ENCODE measurements at regions not wholly inside any gene's neighbourhood (a gene's known extent, or its start where the extent isn't known, plus 50 kb on each side); places are given as distances from the start of the nearest gene placed in this dataset.
"Not testable (repeated sequence)": the region's sequence is repeated elsewhere in the genome, so short reads cannot be mapped to it uniquely, and the experiment has no call there.

DNA sequence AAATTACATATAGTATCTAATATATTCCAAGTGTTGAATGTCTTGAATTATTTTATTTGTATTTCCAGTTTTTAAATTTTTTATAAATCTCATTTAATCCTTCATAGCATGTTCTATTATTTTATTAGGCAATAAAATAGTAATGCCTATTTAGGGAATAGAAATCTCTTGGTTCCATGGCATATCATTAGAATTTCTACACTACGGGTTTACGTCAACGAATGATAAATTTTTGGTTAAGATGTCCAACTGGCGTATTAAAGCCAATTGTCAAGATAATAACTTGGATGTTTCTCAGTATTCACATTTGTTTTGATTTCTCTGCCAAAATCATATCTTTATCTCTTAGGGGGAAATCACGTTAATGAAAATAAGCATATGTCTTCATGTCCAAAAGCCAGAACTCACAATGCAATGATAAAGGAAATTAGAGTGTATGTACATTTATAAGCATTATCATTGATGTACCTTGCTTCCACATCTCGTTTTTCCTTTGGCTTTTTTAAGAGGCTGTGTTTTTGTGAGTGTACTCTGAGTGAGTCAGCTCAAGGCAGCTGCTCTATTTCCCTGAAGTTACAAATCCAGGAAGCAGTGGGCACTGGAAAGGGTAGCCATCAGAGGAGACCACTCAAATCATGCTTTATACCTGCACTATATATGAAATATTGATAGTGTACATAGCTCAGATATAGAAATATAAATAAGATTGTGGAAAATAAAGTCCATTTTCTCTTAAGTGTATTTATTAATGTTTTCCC is 115.8 kb upstream of the PDE1A start:
- no peak overlapping the region for H3K27ac ChIP-seq
- no peak overlapping the region for H3K4me3 ChIP-seq
- 20 to 59% methylated on average over 6 of the region's 6 CpGs for WGBS, 2 donors (ENCODE audit: low coverage in 1 of 2)
- no peaks in the 10 kb centered on the region for H3K27me3 ChIP-seq
- ATAC-seq = no peak
- H3K4me1 ChIP-seq = peaks cover 0 to 11% (median 0%) of the 10 kb centered on the region in 3 donors
- no peaks in the 10 kb centered on the region for H3K36me3 ChIP-seq
- TF ChIP-seq POLR2AphosphoS5 (IDR thresholded peaks at IDR 0.05) (no peak), POLR2A (IDR thresholded peaks at IDR 0.05) (no peak), EP300 (IDR thresholded peaks at IDR 0.05) (no peak)
- H3K9me3 ChIP-seq = no peaks in the 10 kb centered on the region

DNA sequence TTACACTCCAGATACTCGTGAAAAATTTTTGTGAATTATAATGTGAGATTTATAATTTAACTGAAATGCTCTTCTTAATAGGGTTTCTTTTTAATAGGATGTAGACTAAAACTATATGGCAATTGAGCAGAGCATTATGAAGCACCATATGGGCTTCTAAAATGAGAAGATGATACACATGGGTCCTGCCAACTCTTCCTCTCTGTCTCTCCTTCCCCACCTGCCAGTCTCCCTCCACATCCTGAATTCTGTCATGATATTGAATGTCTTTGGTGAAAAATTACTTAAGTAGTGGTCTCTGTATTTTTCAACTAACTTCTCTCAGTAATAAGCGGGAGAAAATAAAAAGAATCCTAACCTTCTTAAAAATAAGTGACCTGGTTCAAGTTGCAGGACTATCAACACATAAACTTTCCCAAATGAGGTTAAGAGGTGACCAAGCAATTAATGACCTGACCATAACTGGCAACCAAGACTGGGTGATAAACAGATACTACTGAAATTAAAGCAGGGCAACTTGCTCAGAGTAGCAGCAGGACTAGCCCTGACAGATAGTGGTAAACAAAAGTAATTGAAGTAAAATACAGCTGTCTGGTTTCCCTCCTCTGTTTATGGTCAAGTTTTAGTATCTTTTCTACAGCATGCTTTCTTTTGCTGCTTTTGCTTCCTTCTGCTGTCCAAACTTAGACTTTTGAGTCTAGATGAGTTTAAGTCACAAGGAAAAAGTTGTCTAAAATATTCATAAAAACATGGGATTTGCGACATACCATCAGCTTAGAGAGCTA is 117.1 kb upstream of the PDE1A start:
- no peak for ATAC-seq
- no peaks in the 10 kb centered on the region for H3K27me3 ChIP-seq
- H3K9me3 ChIP-seq = no peaks in the 10 kb centered on the region
- H3K36me3 ChIP-seq = no peaks in the 10 kb centered on the region
- peaks cover 0 to 11% (median 0%) of the 10 kb centered on the region in 3 donors for H3K4me1 ChIP-seq
- H3K4me3 ChIP-seq = no peak overlapping the region
- TF ChIP-seq POLR2AphosphoS5 (IDR thresholded peaks at IDR 0.05) = no peak
- TF ChIP-seq POLR2A (IDR thresholded peaks at IDR 0.05) = no peak
- TF ChIP-seq, protein P1, sequence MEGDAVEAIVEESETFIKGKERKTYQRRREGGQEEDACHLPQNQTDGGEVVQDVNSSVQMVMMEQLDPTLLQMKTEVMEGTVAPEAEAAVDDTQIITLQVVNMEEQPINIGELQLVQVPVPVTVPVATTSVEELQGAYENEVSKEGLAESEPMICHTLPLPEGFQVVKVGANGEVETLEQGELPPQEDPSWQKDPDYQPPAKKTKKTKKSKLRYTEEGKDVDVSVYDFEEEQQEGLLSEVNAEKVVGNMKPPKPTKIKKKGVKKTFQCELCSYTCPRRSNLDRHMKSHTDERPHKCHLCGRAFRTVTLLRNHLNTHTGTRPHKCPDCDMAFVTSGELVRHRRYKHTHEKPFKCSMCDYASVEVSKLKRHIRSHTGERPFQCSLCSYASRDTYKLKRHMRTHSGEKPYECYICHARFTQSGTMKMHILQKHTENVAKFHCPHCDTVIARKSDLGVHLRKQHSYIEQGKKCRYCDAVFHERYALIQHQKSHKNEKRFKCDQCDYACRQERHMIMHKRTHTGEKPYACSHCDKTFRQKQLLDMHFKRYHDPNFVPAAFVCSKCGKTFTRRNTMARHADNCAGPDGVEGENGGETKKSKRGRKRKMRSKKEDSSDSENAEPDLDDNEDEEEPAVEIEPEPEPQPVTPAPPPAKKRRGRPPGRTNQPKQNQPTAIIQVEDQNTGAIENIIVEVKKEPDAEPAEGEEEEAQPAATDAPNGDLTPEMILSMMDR (IDR thresholded peaks at IDR 0.05) = no peak
- no peak for TF ChIP-seq EP300 (IDR thresholded peaks at IDR 0.05)
- 78 to 86% methylated on average over 3 of the region's 3 CpGs for WGBS, 2 donors (ENCODE audit: low coverage in 1 of 2)
- H3K27ac ChIP-seq = peak overlapping the region in 2 of 4 donors; percentile 8 to 40

DNA sequence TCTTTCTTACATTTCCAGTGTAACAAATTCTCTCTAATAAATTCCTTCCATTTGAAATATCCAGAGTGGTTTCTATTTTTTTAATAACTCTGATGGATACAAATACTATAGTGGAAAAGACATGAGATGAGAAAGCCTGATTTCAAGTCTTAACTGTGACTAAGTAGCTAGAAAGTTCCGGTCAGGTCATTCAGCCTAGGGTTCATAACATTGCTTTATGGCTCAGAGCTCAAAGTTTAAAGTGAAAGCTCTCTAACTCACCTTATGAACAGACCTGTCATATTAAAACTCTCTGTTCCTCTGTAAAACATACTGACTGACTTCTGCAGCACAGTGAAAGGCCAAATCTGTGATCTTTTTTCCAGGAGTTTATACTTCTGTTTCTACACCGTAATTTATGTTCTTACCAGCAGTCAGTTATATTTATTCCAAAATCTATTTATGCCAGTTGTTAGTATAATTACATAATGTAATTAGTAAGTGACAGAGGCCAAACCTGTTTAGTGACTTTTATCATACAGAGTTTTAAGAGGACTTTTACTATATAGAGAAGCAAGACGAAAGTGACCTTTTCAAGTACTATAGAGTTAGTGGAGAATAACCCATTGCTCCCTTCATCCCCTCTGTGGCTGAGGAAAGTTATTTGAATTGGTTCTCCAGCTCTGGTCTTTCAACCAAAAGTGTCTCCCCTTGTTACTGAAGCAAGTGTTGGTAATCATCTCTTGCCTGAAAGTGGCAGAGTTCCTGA is 118.8 kb upstream of the PDE1A start:
- no peak overlapping the region for H3K4me3 ChIP-seq
- no peaks in the 10 kb centered on the region for H3K9me3 ChIP-seq
- peaks cover 0 to 11% (median 0%) of the 10 kb centered on the region in 3 donors for H3K4me1 ChIP-seq
- H3K27me3 ChIP-seq = no peaks in the 10 kb centered on the region
- peak overlapping the region in 1 of 4 donors; percentile 5 for H3K27ac ChIP-seq
- TF ChIP-seq POLR2AphosphoS5 (IDR thresholded peaks at IDR 0.05) (no peak), EP300 (IDR thresholded peaks at IDR 0.05) (no peak), POLR2A (IDR thresholded peaks at IDR 0.05) (no peak)
- ATAC-seq = no peak
- WGBS, 2 donors (ENCODE audit: low coverage in 1 of 2) = 55 to 57% methylated on average over 3 of the region's 3 CpGs
- no peaks in the 10 kb centered on the region for H3K36me3 ChIP-seq

DNA sequence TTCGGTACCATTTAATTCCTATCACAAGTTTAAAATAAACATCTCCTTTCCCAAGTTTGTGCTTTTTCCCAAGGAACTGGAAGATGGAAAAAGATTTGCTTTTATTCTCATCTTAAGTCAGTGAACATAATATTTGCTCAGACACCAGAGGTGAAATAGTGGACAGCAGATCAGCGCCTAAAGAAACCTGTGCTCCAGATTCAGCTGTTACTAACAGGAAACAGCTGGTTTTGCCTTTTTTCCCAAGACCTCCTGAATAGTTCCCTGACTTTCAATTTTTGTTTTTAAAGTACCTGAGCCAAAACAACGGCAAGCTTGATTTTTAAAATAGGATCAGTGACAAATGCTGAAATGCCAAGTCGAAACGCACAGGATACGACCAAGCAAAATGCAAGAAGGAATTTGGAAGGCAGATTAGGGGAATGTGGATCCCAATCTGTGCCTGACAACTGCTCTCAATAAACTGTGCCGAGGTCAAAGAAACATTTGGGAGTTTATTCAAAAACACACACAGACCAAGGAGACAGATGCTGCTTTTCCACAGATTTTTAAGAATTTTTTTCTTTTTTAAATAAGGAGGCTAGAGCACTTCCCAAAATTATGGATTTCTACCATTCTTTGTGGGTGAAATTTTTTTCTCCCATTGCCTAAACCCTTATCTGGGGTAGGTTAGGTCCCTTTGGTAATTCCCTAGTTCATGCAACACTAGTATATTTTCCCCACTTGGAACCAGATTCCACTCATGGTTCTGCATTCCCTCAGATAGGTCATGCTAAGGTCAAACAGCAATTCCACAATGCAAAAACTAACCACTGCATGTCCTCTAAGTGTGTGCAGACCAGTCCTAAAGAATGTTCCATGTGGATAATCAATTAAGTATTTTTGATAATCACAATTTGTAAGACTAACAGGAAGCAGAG is 121.5 kb upstream of the PDE1A start:
- no peak for TF ChIP-seq POLR2AphosphoS5 (IDR thresholded peaks at IDR 0.05)
- 36 to 59% methylated on average over 7 of the region's 7 CpGs for WGBS, 2 donors (ENCODE audit: low coverage in 1 of 2)
- no peaks in the 10 kb centered on the region for H3K9me3 ChIP-seq
- no peak for ATAC-seq
- peaks cover 0 to 11% (median 0%) of the 10 kb centered on the region in 3 donors for H3K4me1 ChIP-seq
- H3K27me3 ChIP-seq = no peaks in the 10 kb centered on the region
- H3K36me3 ChIP-seq = no peaks in the 10 kb centered on the region
- no peak overlapping the region for H3K4me3 ChIP-seq
- peak overlapping the region in 2 of 4 donors; percentile 26 to 38 for H3K27ac ChIP-seq

DNA sequence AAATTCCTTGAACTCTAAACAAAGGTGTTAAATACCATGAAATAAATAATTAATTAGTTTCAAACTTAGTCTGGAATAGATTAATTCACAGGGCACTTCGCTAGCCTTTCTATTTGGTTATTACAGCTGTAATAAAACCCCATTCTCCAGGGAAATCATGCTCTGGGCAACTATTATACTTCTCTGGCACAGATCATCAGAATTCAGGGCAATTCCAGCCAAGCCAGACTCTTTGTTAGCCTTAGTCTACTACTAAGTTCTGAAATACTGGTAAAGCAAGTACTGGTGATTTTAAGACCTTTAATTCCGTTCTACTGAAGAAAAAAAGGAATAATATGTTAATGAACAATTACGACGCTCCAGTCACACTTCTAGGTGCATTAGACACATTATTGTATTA is 123.4 kb upstream of the PDE1A start:
- TF ChIP-seq, protein P1 (IDR thresholded peaks at IDR 0.05) = no peak
- TF ChIP-seq POLR2AphosphoS5 (IDR thresholded peaks at IDR 0.05) (no peak), POLR2A (IDR thresholded peaks at IDR 0.05) (no peak), EP300 (IDR thresholded peaks at IDR 0.05) (no peak)
- Histone ChIP-seq H3K27ac (no peak overlapping the region), H3K27me3 (no peaks in the 10 kb centered on the region), H3K36me3 (no peaks in the 10 kb centered on the region), H3K4me3 (no peak overlapping the region), H3K4me1 (peaks cover 0 to 5% (median 0%) of the 10 kb centered on the region in 3 donors), H3K9me3 (no peaks in the 10 kb centered on the region)
- no peak for ATAC-seq
- 80 to 99% methylated on average over 4 of the region's 4 CpGs for WGBS, 2 donors (ENCODE audit: low coverage in 1 of 2)

- H3K36me3 ChIP-seq, H3K27me3 ChIP-seq, ATAC-seq, H3K9me3 ChIP-seq, H3K4me1 ChIP-seq, H3K4me3 ChIP-seq, H3K27ac ChIP-seq: not testable (repeated sequence)
- 93 to 100% methylated on average over 1 to 2 of the region's 5 CpGs for WGBS, 2 donors (ENCODE audit: low coverage in 1 of 2)
Observed at GRCh38 chr2:182552232-182552631, 125.4 kb upstream of the PDE1A start.

DNA sequence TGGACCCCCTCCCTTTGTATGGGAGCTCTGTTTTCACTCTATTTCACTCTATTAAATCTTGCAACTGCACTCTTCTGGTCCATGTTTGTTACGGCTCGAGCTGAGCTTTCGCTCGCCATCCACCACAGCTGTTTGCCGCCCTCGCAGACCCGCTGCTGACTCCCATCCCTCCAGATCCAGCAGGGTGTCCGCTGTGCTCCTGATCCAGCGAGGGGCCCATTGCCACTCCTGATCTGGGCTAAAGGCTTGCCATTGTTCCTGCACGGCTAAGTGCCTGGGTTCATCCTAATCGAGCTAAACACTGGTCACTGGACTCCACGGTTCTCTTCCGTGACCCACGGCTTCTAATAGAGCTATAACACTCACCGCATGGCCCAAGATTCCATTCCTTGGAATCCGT is 125.9 kb upstream of the PDE1A start:
- H3K4me1 ChIP-seq, H3K9me3 ChIP-seq, H3K4me3 ChIP-seq, H3K27ac ChIP-seq, H3K27me3 ChIP-seq, H3K36me3 ChIP-seq, ATAC-seq: not testable (repeated sequence)
- 100% methylated on average over 3 to 10 of the region's 16 CpGs for whole genome bisulfite sequencing, 2 donors (ENCODE audit: low coverage in 1 of 2)

Measured in gastroesophageal sphincter (tissue), 4 donors.